ENCODE measurements at regions not wholly inside any gene's neighbourhood (a gene's known extent, or its start where the extent isn't known, plus 50 kb on each side); places are given as distances from the start of the nearest gene placed in this dataset.

GRCh38 chr20:48339190-48339985 is 488.4 kb downstream of the PREX1 start (continued):
- TF ChIP-seq ZNF687 (IDR thresholded peaks at IDR 0.05) (peak; percentile 89), ZNF217 (IDR thresholded peaks at IDR 0.05) (no peak), REST (IDR thresholded peaks at IDR 0.05; ENCODE audit: low read depth, low read length) (no peak), RAD51 (IDR thresholded peaks at IDR 0.05) (peak; percentile 27; the same call in 1 of the 2 replicates), NKRF (conservative IDR thresholded peaks at IDR 0.05) (no peak), SPI1 (IDR thresholded peaks at IDR 0.05; ENCODE audit: borderline replicate concordance, insufficient read depth, low read depth, low read length) (peak; percentile 52; the same call in 1 of the 2 replicates), ASH2L (IDR thresholded peaks at IDR 0.05; ENCODE audit: borderline replicate concordance, low read depth) (no peak), RFX5 (IDR thresholded peaks at IDR 0.05; ENCODE audit: low read depth, low read length) (no peak), WRNIP1 (IDR thresholded peaks at IDR 0.05; ENCODE audit: borderline replicate concordance, low read depth, low read length) (no peak), STAT3 (IDR thresholded peaks at IDR 0.05; ENCODE audit: low read depth, low read length) (no peak), TCF7 (IDR thresholded peaks at IDR 0.05; ENCODE audit: borderline replicate concordance) (peak; percentile 54; the same call in 1 of the 2 replicates), TARDBP (IDR thresholded peaks at IDR 0.05; ENCODE audit: borderline replicate concordance) (no peak), BCL11A (IDR thresholded peaks at IDR 0.05; ENCODE audit: low read depth, low read length) (peak; percentile 60; the same call in 1 of the 2 replicates), IRF5 (IDR thresholded peaks at IDR 0.05; ENCODE audit: borderline replicate concordance) (no peak), E2F4 (IDR thresholded peaks at IDR 0.05; ENCODE audit: low read depth, low read length) (no peak), ETV6 (conservative IDR thresholded peaks at IDR 0.05 in 1 of 2, IDR thresholded peaks at IDR 0.05 in 1 of 2; ENCODE audit: borderline replicate concordance in 1 of 2, low read depth in 1 of 2) (peak in 1 of 2 experiments; percentile 49; a peak in 1 of 4 replicates), RCOR1 (conservative IDR thresholded peaks at IDR 0.05; ENCODE audit: low read depth, low read length) (no peak)
